ENCODE measurements at regions not wholly inside any gene's neighbourhood (a gene's known extent, or its start where the extent isn't known, plus 50 kb on each side); places are given as distances from the start of the nearest gene placed in this dataset.

DNA sequence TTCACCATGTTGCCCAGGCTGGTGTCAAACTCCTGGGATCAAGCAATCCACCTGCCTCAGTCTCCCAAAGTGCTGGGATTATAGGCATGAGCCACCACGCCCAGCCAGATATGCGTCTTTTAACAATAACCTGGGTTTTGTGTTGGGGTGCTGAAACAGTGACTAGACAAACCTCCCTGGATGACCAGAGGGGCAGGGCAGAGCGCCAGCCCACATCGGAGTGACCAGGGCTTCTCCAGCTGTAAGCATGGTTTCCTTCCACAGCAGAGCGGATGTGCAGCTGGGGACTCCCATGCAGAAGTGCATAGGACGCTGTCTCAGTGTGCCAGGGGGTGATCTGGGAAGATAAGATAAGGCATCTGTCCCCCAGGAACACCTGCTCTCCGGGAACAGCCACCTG lies 244.9 kb downstream of the IRX2 start:
- TF ChIP-seq CTCF (IDR thresholded peaks at IDR 0.05; ENCODE audit: low read depth, low read length, missing control alignments), result no peak
- DNase-seq (ENCODE audit: extremely low read depth, low read depth), result no peak
- no peak overlapping the region for H3K4me3 ChIP-seq (replicated peaks; ENCODE audit: low read depth, low read length)

GRCh38 chr5:2505217-2505616 lies 246.3 kb downstream of the IRX2 start:
- no peak for TF ChIP-seq CTCF (IDR thresholded peaks at IDR 0.05; ENCODE audit: low read depth, low read length, missing control alignments)
- DNase-seq (ENCODE audit: extremely low read depth, low read depth), result no peak
- no peak overlapping the region for H3K4me3 ChIP-seq (replicated peaks; ENCODE audit: low read depth, low read length)

DNA sequence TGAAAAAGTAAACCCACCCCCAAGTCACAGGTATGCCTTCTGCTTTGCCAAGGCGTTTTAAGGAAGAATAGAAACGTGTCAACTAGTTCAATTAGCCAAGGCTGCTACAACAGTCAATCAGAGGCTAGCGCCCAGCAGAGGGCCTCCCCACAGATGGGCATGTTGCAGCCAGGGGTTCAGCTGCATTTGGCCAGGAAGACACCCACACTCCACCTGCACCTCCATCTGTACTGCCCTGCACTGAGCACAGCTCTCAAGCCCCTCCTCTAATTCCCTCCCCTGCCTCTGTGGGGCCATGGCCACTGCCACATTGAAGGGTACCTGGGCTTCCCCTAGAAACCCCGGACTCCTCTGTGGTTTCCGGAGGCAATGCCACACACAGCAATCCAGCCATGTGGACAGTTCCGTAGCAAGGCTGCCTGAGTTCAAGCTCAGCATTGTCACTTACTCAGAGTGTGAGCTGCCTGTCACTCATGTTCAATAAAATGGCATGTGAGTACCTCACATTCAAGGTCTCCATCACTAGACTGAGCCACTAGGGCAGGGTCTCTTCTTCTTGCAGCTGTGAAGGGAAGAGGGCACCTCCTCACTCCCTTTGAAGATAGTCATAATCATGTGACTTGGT lies 248.4 kb downstream of the IRX2 start:
- TF ChIP-seq CTCF (IDR thresholded peaks at IDR 0.05; ENCODE audit: low read depth, low read length, missing control alignments), result no peak
- DNase-seq (ENCODE audit: extremely low read depth, low read depth), result no peak
- no peak overlapping the region for H3K4me3 ChIP-seq (replicated peaks; ENCODE audit: low read depth, low read length)

GRCh38 chr5:2499917-2500316 lies 251.6 kb downstream of the IRX2 start:
- H3K4me3 ChIP-seq (replicated peaks; ENCODE audit: low read depth, low read length), result no peak overlapping the region
- TF ChIP-seq CTCF (IDR thresholded peaks at IDR 0.05; ENCODE audit: low read depth, low read length, missing control alignments), result no peak
- no peak for DNase-seq (ENCODE audit: extremely low read depth, low read depth)

GRCh38 chr5:2496891-2497290 lies 254.6 kb downstream of the IRX2 start:
- no peak overlapping the region for H3K4me3 ChIP-seq (replicated peaks; ENCODE audit: low read depth, low read length)
- DNase-seq (ENCODE audit: extremely low read depth, low read depth), result no peak
- TF ChIP-seq CTCF (IDR thresholded peaks at IDR 0.05; ENCODE audit: low read depth, low read length, missing control alignments), result no peak

DNA sequence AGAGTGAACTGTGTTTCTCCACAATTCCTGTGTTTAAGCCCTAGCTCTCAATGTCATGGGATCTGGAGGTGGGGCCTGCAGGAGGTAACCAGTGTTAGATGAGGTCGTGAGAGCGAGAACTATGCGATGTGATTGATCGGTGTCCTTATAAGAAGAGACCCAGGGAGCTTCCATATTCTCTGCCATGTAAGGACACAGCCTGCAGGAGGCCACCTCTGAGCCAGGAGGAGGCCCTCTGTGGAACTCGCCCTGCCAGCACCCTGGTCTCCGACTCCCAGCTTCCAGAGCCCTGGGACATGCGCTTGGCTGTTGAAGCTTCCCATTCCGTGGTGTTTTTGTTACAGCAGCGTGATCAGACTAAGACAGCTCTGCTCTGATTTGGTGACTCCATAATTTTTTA lies 255.4 kb downstream of the IRX2 start:
- no peak overlapping the region for H3K4me3 ChIP-seq (replicated peaks; ENCODE audit: low read depth, low read length)
- TF ChIP-seq CTCF (IDR thresholded peaks at IDR 0.05; ENCODE audit: low read depth, low read length, missing control alignments), result no peak
- no peak for DNase-seq (ENCODE audit: extremely low read depth, low read depth)

DNA sequence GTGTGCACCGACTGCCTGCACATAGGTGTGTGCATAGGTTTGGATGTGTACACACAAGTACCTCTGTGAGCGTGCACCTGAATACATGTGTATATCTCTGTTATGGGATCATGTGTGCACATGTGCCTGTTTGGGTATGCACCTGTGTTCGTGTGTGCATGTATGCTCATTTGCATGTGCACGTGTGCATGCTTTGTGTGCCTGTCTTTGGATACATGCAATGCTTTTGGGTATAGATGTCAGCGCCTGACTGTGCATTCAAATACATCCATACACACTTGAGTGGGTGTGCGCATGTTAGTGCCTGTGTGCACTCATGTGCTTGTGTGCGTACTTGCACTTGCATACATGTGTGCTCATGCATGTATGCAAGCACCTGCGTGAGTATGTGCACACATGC lies 258.1 kb downstream of the IRX2 start:
- no peak for DNase-seq (ENCODE audit: extremely low read depth, low read depth)
- no peak for TF ChIP-seq CTCF (IDR thresholded peaks at IDR 0.05; ENCODE audit: low read depth, low read length, missing control alignments)
- no peak overlapping the region for H3K4me3 ChIP-seq (replicated peaks; ENCODE audit: low read depth, low read length)
